Inferior parietal cortex (tissue), 1 donor: ENCODE measurements at regions not wholly inside any gene's neighbourhood (a gene's known extent, or its start where the extent isn't known, plus 50 kb on each side); places are given as distances from the start of the nearest gene placed in this dataset.

Experiments
- DNase-seq: peaks from one replicate; pipeline ENCODE4 v3.0.0-alpha.2; 2016; ENCODE audit errors: extremely low spot score

DNA sequence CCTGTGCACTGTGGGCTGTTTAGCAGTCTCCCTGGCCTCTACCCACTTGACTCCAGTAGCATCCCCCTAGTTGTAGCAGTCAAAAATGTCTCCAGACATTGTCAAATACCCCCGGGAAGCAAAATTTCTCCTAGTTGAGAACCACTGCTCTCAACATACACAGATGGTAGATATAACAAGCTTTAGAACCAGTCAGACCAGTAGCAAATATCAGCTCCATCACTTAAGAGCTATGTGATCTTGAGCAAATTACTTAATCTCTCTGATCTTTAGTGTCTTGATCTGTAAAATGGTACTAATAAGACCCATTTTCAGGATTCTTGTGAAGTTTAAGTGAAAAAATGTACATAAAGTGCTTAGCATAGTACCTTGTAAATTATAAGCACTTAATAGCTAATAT lies 96.2 kb downstream of the DUSP6 start:
- DNase-seq: no peak

DNA sequence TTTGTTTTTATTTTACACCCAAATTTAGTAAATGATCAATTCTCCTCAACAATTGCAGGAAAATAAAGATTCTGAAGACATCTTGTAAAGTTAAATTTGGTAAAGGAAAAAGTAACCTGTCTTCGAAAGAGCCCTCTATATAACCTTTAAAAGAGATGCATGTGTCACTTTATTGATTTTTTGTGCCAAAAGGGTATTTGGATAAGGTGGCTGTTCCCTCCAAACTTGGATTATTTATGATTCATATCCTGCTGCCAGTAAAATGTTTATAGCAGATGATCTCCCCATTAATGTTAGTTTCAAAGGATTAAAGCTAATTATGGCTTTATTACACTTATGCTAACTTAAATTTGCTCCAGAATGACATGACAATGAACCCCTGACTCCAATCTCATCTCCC lies 98.8 kb downstream of the DUSP6 start:
- DNase-seq: no peak

DNA sequence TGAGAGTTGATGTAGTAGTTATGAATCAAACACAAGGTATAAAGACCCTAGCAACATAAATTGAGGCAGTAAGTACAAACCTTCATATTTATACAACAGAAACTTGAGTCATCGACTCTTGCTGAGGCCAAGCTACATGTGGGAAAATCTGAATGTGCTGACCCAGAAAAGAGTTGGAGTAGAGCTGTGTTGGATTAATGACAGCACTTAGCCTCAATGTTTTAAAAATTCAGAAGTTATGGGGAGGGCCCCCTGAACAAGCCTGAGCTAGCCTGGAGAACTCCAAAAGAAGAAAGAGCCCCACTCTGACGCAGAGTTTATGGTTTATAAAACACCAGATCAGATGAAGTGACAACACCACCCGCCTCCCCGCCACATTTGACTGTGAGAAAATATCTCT lies 100.0 kb downstream of the DUSP6 start:
- no peak for DNase-seq

DNA sequence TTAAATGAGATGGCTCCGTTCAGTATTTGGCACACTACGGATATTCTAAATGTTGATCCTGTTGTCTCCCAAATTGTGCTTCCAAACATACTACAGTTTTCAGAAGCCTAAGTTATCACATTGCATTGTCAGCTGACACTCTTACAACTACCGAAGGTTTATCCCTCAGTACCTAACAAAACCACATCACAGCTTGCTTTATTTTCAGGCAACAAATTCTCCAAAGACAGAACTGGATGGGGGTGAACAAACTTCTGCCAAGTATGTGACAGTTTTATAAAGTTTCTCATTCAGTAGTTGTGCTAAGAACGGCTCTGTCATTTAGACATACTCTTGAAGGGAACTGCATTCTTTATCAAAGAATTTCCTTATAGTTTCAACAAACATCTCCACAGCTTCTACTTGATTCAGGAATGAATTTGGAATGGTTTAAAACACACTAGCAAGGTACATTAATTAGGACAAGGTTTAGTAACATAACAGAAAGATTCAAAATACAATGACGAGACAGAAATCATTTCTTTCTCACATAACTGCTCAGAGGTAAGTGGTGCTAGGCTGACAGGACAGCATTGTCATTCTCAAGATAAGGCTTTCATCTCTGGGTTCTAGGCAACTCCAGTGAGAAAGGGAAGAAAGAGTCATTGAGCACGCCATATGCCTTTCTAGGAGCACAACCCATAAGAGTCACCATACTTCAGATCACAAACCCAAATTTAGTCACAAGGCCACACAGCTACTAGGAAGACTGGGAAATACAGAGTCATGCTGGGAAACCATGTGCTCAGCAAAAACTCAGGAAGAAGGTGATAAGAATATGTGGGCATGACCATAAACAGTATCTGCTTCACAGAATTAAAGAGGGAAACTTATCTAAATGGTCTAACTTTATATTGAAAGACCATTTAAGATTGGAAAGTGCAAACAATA lies 100.7 kb downstream of the DUSP6 start:
- no peak for DNase-seq

DNA sequence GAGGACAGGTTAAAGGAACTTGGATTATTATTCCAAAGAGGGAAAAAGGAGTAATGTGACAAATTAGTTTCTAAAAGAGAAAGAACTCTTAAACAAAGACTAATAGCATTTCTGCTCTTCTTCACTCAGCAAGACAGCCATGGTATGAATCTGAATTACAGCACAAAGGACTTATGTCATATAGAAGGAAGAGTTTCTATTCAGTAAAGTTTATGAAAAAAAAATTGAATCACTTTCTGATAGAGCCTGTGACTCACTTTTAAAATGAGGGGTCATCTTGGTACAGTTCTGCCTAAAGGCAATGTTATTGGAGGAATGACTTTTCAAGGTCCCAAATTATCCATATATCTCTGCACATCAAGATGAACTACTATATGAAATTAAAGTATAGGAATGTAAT lies 101.7 kb downstream of the DUSP6 start:
- DNase-seq: no peak

DNA sequence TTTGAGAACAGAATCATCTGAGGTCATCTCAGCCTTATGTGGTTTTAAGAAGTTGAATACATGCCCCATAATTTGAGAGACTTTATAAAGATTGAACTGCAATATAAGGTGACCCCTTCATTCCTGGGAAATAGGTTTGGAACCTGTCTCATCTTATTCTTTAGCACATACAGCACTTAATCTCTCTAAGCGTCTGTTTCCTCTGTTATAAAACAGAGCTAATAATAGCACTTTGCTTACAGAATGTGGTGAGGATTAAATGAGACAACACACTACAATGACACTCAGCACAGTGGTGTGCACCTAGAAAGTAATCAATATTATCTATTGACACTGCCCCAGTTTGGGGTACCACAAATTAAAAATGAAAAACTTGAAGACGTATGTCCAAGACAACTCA lies 102.1 kb downstream of the DUSP6 start:
- DNase-seq: no peak

DNA sequence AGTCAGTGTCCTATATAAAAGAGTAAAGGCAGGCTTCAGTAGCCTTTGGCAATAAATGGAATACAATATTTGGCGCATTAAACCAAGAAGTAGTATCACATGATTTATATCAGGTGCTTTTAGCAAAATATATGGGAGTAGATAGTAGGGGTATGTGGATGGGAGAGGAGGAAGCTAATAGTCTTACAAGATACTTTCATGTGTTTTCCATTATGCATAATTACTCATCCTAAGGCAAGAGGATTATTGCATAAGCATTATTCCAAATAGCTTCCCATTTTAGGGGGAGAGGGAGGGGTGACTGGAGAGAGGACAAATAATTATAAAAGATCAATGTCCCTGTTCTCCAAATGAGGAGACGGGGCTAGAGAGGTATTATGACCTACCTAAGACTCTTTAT lies 104.3 kb downstream of the DUSP6 start:
- DNase-seq: no peak

DNA sequence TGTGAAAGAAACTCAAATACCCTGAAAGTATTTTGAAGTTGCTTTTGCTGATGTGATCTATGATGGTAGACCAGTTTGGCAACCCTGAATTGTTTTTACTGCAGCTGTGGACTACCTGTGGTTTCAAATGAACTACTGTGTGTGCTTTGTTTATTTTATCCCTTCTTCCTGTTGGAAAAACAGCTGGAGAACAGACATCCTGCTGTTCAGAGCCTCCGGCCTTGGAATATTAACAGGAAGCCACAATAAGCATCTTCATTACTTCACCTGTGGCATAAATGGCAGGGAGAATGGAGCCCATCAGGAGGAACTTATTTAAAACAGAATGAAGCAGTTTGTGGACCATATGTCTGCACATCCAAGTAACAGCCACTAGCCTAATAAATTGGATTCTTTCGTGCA lies 104.8 kb downstream of the DUSP6 start:
- no peak for DNase-seq

DNA sequence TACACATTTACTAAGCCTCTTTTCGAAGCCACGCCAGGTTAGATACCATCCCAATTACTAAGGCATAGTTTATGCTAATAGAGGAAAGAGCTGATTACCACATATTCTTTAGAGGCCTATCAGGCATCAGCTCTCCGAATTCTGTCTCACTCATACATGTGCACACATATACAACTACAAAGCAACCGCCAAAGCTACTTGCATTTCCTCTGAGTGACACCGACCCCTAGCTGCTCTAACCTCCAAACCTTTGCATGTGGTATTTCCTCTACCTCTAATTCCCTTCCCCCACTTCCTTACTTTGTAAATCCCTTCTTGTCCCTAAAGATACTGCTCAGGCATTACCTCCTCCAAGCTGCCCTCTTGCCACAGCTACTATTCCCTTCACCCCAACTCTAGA lies 107.2 kb downstream of the DUSP6 start:
- no peak for DNase-seq

DNA sequence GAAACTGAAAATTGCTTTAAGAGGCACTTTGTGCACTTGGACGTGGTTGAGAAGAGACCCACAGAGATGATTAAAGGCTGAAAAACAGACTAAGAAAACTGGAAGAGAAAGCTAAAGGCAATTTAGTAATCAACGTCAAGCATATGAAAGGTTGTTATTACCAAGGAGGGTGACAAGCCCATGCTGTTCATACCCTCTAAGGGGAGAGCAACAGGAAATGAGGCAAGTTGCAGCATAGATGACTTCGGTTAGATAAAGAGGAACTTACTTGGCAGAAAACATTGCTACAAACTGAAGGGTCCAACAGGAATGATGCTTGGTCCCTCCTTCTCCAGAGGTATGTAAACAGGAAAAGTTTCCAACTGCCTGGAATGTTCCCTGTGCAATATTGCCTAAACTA lies 107.8 kb downstream of the DUSP6 start:
- DNase-seq: no peak

DNA sequence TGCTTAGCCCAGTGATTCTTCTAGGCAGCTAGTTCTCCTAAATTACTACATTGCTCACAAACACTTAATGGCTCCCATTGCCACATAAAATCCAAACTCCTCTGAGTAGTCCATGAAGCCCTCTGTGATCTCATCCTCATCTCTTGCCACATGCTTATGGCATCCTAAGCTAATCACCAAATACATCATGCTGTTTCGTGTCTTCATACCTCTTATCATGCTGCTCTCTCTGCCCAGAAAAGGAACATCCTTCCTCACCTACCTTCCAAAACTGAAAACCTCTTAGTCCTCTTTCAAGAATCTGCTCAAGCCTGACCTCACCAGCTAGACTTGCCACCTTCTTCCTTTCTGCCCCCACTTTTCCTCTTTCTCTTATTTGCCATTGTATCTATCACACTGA lies 108.5 kb downstream of the DUSP6 start:
- DNase-seq: no peak

DNA sequence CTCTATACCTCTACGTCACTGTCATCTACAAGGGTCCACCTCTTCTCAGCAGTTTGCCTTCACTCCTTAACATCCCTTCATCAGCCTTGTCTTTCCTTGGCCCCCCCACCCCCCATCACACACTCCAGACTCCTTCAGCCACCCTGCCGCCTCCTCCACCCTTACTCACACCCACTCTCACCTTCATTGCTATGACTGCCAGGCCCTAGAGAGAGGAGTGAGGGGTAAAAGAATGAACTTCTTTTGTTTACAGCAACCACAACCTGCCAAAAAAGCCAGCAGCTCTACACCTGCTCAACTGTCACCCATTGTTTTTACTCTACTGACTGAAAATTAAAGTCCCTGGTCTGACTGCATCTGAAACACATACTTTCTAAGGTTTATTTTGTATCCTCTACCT lies 112.8 kb downstream of the DUSP6 start:
- DNase-seq: no peak

DNA sequence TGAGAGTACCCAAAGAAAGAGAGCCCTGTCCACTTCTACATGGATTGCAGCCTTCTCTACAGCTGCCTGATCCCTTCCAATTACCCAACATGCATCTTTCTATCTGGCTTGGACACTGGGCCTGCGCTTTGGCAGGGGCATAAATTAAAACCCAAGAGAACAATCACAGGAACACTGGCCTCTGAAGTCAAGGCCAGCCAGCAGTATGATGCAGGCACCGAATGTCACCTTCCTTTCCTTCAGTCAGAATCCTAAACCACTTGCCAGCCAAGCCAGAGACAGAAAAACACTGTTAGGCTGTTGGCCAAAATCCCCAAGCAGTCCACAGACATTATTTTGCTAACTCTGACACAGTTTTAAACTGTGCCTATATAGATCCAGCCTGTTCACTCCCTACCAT lies 113.7 kb downstream of the DUSP6 start:
- no peak for DNase-seq

DNA sequence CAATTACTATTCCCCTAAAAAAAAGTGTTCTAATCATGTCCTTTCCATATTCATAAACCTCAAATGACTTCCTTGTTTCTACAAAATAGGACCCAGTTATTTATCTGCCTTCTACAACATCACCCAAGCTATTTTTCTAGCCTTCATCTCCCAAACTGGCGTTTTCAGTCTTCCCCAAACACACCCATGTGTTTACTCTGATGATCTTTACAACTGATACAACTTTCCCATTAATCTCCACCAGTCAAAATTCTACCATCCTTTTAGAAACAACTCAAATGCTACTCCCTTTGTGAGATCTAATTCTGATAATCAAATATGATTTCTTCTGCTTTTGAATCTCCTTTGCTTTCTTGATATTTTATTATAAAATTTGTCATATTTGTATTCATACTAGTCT lies 114.5 kb downstream of the DUSP6 start:
- DNase-seq: no peak

DNA sequence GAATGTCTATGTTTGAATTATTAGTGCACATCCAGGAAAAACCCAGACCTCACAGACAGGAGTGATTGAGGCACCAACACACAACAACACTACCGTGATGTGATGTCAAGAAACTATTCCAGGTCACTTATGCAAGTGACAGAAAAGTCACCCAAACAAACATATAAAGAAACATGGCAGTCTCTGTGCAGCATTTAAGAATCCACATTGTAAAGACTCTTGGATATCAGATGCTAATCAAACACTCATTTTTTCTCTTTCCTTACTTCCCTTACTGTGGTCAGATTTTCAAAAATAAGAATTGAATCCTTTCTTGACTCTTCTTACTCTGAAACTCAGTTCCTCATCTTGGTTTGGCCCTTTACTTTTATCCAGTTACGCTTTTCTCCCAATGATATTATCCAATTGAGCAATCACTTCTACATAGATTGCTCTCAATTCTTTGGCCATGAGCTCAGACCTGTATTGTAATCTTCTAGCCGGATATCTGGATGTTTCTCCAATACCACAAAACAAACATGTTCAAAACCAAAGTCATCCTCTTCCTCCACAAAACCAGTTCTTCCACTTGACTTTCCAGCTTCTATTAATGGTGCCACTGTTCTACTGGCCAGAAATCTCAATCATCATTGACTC lies 115.4 kb downstream of the DUSP6 start:
- DNase-seq: no peak

DNA sequence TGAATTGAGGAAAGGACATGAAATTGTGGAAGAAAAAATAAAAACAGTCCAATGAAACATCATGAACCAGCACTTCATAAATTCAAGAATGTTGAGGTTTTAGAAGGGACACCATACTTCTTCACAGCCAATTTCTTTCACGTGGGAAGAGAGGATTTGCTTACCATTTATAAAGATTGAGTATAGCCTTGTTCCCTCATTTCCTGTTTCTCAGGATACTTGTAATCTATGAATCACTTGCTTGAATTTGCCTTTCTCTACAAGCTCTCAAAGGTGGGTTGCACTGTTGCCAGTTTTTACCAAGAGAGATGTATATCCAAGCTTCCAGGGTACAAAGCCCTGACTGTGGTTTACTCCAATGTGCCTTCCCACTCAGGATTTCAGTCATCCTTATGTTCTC lies 116.1 kb downstream of the DUSP6 start:
- DNase-seq: no peak

DNA sequence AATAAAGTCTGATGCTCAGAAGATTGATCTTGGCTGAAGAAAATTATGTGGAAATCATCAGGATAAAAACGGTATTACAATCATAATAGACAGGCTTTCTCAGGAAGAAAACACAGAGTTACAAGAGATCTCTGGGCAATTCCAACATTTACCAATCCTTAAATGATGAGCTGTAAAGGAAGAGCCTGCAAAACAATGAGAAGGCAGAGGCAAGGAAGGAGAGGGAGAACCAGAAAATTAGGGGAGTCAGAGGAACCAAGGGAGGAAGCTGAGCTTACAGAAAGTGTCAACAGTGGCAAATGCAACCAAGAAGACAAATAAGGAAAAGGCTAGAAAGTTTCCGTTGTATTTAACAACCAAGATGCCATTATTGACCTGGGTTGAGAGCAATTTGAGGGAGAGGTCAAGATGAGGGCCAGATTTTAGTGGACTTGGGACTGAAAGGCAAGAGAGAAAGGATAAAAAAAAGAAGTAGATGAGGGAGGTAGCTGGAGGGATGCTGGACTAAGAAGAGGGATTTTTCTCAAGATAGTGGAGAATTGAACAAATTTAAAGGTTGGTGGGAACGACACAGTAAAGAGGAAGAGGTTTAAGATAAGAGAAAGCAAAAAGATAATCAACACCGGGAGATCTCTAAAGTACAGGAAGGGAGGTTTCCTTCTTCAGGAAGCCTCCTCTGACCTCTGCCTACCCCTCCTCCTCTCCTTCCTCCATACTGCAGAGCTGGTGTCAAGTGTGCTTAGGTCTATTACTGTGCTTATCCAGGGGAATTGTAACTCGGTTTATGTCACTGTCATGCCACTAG lies 116.9 kb downstream of the DUSP6 start:
- no peak for DNase-seq

DNA sequence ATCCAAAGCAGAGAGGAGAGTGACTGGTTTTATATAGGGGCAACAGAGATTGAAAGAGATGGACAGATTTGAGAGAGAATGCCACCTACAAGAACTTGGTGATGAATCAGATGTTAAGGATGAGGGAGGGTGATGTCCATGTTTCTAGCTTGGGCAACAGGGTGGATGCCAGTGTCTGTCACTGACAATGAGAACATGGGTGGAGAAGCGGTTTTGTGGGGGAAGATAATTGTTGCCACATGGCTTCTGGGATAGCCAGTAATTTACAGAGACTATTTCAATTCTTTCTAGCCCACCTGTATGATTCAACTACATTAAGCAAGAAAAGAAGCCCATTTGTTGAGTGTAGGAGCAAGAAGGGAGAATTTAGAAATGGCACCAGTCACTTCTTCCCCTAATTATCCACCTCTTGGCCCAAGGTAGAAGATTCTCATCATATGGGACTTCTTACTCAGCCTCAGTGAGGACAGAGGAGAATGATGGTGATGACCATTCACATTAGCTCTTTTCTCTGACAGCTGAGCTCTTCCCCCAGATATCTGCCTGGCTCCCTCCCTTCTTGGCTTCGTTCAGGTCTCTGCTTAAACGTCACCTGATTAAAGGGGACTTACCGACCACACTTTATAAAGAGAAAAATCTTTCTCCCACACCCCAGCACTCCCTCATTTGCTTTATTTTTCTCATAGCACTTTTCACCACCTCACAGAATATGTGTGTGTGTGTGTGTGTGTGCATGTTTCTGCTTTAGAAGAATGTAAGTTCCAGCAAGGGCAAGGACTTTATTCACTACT lies 117.8 kb downstream of the DUSP6 start:
- DNase-seq: no peak

DNA sequence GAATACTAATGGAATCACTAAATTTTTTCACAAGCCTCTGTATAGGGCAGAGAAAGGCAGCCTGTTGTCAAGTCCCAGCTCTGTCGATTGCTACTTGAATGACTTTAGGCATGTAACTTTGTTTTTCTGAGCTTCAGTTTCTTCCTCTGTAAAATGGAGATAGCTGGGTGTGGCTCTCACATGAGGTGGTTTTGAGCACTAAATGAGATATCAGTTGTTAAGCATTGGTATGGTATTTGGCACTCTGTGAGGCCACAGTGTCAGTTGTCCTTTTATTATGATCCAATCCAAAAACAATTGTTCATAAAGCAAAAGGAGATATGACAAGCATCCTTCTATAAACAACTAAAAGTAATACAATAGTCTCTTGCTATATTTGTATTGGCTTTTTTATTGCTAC lies 120.6 kb downstream of the DUSP6 start:
- DNase-seq: no peak

DNA sequence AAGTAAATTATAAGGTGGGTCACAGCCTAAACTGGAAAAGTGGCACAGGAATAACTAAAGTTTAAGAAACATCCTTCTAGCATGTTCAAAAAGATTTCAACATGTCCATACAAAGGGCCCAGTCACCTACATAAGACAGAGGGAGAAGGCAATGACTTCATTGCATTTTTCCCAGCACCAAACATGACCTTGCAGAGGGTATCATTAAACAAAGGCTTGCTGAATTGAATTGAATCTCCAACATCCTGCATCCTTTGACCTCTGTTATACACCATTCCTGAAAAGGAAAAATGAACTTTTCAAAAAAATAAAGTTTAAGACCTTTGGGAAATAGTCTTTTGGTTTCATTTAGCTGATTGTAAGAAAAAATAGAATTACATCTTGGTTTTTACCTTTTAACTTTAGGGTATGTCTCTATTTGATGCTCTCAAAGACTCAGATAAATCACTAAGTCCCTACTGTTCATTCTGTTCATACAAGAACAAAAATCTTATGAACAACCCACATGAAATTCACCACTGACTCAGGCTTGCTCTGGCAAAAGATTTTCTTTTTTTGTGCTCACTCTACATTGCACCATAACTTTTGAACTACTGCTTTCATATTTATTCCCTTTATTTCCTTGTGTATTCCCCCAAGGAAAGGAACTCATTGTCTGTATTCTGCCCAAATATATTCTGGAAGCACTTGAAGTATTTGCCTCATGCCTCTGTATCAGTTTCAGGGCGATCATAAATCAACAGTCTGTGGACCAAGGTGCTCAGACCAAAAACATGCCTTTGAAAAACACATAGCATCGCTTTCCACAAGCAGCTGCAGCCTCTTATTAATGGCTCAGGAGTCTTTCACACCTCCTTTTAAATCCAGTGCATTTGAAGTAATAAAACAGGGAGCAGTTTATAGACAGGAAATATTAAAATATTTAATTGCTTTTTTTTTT lies 121.7 kb downstream of the DUSP6 start:
- no peak for DNase-seq

DNA sequence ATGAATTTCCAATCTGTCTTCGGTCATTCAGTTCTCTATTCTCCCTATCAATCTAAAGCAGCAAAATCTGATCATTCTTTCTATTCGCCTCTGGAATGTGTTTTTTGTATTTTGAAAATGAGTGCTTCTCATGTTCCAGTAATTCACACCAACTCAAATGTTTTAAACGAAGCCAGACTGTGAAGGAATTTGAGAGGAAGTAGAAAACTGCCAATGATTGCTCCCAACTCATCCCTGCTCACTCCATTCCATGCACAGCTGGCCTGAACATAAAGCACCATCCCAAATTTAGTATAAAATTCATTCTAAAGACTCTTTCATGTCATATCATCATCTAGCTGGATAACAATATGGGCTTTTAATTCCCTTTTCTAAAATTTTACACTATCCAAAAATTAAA lies 123.8 kb downstream of the DUSP6 start:
- DNase-seq: no peak
